Hematopoietic multipotent progenitor cell treated with erythropoietin and hydrocortisone succinate and interleukin-3 and kit ligand, for 6 days (in vitro differentiated cells): ENCODE measurements at regions not wholly inside any gene's neighbourhood (a gene's known extent, or its start where the extent isn't known, plus 50 kb on each side); places are given as distances from the start of the nearest gene placed in this dataset.

ENCODE experiments used
- DNase-seq: peaks from one replicate; pipeline ENCODE4 v3.0.0-alpha.2; 2015

DNA sequence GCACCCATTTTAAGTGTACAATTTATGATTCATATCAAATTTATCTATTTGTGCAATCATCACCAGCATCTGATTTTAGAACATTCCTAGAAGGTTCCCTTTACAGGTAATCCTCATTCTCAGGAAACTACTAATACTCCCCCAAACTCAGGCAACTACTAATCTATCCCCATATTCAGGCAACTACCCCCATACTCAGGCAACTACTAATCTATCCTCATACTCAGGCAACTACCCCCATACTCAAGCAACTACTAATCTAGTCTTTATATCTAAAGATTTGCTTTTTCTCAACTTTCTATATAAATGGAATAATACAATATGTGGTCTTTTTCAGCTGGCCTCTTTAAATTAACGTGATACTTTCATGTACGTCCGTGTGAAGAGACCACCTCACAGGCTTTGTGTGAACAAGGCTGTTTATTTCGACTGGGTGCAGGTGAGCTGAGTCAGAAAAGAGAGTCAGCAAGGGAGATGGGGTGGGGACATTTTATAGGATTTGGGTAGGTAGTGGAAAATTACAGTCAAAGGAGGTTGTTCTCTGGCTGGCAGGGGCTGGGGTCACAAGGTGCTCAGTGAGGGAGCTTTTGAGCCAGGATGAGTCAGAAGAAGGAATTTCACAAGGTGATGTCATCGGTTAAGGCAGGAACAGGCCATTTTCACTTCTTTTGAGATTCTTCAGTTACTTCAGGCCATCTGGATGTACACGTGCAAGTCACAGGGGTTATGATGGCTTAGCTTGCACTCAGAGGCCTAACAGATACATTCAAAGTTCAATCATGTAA lies 1444.5 kb upstream of the CADM2 start:
- no peak for DNase-seq

- no peak for DNase-seq
Observed at GRCh38 chr3:83515123-83515522, 1443.7 kb upstream of the CADM2 start.

GRCh38 chr3:83523470-83524073 lies 1435.2 kb upstream of the CADM2 start:
- peak; percentile 80 for DNase-seq

- no peak for DNase-seq
Observed at GRCh38 chr3:83524901-83525300, 1433.9 kb upstream of the CADM2 start.

DNA sequence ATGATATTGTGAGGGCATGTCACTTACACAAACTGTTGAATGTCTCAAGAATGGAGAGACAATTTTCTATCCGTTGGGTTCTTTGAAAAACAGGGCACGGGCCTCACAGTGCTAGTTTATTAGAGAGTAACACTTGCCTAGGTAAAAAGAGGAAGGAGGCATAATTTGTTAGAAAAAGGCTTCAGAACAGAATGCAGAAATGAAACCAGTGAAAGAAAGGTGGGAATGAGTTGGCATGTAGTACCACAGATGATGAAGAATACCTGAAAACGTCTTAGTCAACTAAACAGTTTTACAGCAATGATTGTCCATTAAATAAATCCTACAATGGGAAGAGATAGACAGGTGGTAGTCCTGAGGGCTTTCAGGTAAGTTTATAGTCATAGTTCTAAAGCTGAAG lies 1399.7 kb upstream of the CADM2 start:
- DNase-seq: no peak

DNA sequence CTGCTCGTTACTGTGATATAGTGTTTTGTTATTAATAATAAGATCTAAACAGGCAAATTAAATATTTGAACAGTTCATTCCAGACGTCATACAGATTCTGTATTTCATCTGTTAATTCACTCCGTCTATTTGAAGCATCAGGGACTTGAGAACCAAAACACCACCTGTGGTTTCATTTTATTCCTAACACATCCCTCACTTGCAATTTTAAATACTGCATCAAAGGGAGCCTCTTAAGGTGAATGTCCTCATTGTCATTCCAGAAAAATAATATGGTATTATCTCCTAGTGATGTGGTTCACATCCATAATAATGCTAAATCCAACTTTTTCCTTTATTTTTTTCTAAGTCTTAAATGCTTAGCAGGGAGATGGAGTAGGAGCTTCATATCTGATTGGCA lies 1390.9 kb upstream of the CADM2 start:
- no peak for DNase-seq

DNA sequence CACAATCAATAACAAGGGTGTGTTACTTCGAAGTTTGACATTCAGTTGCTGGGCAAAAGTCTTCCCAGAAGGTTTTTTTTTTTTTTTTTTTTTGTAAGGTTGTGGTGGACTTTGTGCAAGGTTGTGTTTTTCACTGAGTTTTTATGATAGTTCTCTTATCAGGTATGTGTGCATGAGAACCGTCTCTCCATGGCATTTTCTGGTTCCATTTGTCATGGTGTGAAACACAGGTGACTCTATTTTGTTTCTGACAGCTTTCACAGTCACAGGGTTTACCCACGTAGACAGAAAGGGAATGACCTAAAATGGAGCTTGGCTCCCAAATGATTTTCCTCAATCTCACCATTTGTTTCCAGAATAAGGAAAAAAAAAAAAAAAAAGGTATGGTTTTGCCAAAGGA lies 1377.2 kb upstream of the CADM2 start:
- no peak for DNase-seq

GRCh38 chr3:83601704-83602103 lies 1357.1 kb upstream of the CADM2 start:
- DNase-seq: no peak

DNA sequence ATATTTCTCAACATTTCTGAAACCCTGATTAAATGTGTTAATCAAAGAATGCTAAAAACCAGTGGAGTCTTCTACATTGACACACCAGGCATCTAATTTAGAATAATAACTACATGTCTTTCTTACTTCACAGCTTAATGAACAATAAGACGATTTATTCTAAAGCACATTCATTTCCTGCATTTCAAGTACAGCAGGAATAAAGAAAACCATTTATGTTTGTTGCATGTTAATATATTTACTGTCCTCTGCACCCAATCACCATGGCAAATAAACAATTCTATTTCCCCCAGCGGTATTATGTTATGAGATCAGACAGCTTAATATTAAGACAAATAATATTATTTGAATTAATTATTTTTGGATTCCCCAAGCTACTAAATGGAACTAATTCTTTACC lies 1336.3 kb upstream of the CADM2 start:
- no peak for DNase-seq

GRCh38 chr3:83625261-83625660 lies 1333.5 kb upstream of the CADM2 start:
- no peak for DNase-seq

- DNase-seq: no peak
Observed at GRCh38 chr3:83628471-83628870, 1330.3 kb upstream of the CADM2 start.

- DNase-seq: no peak
Observed at GRCh38 chr3:83632526-83632925, 1326.3 kb upstream of the CADM2 start.

DNA sequence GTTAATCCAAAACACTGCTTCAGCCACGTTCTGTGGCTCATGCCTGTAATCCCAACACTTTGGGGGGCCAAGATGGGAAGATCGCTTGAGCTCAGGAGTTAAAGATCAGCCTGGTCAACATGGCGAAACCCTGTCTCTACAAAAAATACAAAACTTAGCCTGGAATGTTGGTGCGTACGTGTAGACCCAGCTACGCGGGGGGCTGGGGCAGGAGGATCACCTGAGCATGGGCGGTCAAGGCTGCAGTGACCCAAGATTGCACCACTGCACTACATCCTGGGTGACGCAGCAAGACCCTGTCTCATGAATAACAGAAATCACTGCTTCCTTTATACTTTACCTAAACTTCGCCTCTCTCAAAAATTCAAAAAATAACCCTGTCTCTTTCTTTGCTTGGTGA lies 1325.0 kb upstream of the CADM2 start:
- no peak for DNase-seq

DNA sequence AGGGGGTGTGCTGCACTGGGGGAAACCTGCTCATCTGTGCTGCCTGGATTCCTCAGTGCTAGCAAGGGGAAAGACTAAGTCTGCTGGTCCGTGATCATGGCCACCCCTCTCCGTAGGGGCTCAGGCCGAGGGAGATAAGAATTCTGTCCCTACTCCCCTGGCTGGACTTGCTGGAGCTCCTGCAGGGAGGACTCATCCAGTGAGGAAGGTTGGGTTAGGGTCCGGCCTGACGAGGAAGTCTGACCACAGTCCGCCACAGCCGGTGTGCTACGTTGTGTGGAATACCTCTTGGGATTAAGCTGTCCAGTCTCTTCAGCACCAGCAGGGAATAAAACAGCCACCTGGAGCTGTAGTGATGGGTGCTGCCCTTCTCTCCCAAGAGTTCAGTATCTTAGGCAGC lies 1309.1 kb upstream of the CADM2 start:
- DNase-seq: no peak

GRCh38 chr3:83655083-83655482 lies 1303.7 kb upstream of the CADM2 start:
- no peak for DNase-seq

DNA sequence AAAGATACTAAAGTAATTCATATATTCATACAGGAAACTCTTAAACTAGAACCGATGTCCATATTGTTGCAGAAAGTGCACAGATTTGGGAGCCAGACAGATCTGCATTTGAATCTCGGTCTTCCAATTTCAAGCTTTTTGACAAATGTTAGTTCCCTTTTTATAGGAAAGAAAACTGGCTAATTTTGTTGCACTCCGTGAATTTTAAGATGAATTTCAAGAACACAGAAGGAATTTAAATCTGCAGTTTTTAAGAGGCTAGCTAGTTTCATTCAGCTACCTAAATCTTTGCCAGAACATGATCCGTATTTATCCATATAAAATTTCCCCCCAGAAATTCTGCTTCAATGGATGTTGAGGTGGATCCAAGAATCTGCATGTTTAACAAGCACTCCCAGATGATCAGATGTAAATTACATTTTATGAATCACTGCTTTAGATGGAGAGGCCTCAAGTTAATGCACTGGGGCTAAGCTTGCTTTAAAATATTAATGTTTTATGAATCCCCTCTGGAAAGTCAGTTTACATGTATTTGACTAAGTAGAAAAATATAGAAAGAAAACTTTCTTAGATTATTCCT lies 1296.3 kb upstream of the CADM2 start:
- DNase-seq: no peak

- no peak for DNase-seq
Observed at GRCh38 chr3:83670416-83670815, 1288.4 kb upstream of the CADM2 start.

DNA sequence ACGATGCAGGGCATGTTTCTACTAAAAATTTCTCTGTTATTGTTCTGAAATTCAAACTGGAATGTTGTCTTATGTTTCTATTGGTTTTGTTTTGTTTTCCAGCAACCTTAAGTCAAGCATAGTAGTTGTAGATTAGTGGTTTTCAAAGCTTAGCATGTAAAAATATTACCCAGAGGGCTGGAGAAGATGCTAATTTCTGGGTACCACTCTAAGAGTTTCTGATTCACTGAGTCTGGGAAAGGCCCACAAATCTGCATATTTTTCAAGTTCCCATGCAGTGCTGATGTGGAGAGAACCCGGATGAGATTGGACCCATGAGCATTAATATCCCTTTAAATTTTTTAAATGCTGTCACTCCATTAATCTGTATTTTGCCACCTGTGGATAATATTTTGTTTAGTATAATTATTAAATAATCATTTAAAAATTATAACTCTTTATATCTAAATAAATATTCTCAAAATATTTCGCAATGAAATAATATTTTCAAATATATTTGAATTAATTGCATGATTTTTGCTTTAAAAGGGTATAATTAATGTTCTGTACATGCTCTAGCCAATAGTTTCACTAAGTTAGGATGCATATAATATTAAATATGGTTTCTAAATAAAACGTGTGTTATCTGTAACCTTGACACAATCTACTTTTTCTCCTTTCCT lies 1274.7 kb upstream of the CADM2 start:
- no peak for DNase-seq

- DNase-seq: no peak
Observed at GRCh38 chr3:83706669-83707068, 1252.1 kb upstream of the CADM2 start.

GRCh38 chr3:83715307-83715706 lies 1243.5 kb upstream of the CADM2 start:
- DNase-seq: no peak

- DNase-seq: no peak
Observed at GRCh38 chr3:83729576-83729975, 1229.2 kb upstream of the CADM2 start.

DNA sequence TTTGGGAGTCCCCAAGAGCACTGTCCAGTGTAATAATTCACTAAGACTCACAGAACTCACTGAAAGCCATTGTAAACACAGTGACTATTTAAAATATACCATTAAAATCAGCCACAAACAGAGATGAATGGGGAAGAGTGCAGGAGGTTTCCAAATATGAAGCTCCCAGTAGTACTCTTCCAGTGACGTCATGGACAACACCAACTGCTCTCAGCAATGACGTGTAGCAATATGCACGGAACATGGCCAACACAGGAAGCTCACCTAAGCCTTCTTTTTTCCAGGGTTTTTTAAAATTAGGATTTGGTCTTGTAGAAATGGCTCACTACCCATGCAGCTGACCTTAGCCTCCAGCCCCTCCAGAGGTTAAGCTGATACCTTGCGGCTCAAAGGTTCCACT lies 1224.1 kb upstream of the CADM2 start:
- no peak for DNase-seq

DNA sequence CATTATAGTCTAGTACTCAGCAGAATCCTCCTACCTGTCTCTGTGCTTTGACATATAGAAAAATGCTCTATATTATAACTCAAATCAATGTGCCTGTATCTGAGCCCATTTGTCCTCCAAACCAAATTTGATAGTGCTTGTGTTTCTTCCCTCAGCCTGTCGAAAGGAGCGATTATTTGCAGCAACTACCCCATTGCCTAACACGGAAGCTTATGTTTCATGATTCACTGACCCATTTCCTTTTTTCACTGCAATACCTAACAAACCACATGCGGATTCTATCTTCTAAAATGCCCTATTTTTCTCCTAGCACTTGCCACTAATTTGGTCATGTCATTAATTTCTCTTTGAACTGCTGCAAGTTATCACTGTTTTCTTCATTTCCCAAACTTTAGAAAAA lies 1220.6 kb upstream of the CADM2 start:
- no peak for DNase-seq

DNA sequence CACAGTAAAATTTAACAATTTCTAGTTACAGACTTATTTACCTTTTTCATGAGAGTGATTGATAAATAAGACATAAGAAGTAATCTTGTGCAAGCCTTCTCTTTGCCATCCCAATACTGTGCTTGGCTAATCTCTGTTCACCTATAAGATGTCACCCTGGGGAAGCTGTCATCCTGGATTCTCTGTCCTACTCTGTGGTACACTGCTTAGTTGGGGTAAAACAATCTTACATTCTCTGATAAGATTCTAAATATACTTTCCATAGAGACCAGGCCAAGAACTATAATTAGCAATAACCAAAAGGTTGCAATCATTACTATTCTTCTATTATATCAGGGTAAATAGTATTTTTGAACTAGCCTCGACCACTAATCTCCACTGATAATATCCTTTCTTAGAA lies 1218.3 kb upstream of the CADM2 start:
- no peak for DNase-seq
